Hematopoietic multipotent progenitor cell treated with erythropoietin and hydrocortisone succinate and interleukin-3 and kit ligand, for 8 days (in vitro differentiated cells): ENCODE measurements at regions not wholly inside any gene's neighbourhood (a gene's known extent, or its start where the extent isn't known, plus 50 kb on each side); places are given as distances from the start of the nearest gene placed in this dataset.
"Not testable (repeated sequence)": the region's sequence is repeated elsewhere in the genome, so short reads cannot be mapped to it uniquely, and the experiment has no call there.

ENCODE experiments used
- DNase-seq: peaks from one replicate; pipeline ENCODE4 v3.0.0-alpha.2; 2015

DNA sequence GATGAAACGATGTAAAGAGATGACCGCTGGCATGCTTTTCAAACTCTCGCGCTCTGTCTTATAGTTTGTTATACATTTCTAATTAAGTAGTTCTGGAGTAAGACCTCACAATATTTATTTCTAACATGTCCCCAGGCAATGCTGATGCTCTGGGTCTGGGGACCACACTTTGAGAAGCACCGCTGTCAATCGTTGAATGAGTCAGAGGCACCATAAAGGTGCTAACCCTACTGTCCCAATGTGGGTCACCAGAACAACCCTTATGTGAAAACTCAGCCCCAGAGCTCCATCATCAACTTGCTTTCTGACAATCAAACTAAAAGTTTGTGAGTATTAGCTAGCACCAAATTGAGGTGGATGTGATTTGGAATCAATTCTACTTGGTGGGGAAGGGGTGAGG is 284.1 kb upstream of the PRKCQ start:
- no peak for DNase-seq

DNA sequence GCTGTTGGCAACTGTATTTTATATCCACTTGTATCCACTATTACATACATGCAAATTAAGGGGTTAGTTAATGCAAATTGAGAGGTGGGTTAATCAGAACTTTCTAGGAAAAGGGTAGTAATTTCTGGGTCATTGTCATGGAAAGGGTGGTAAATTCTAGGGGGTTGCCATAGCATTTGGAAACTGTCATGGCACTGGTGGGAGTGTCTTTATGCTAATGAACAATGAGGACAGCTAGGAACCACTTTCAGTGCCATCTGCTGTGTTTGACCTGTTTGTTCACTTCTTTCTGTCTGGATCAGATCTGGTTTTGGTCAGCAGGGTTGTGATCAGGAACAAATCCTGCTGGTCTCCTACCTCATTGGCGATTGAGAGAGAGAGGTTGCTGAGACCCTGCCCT is 283.3 kb upstream of the PRKCQ start:
- DNase-seq: no peak

DNA sequence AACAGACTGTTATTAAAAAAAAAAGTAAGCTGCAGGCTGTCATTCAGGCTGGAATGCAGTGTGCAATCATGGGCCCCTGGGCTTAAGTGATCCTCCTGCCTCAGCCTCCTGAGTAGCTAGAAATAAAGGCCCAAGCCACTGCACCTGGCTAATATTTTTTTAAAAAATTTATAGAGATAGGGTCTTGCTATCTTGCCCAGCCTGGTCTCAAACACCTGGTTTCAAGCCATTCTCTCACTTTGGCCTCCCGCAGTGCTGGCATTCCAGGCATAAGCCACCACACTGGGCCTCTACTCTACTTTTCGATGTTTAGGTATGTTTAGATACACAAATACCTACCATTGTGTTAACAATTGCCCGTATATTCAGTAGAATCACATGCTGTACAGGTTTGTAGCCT is 270.4 kb upstream of the PRKCQ start:
- DNase-seq: no peak

DNA sequence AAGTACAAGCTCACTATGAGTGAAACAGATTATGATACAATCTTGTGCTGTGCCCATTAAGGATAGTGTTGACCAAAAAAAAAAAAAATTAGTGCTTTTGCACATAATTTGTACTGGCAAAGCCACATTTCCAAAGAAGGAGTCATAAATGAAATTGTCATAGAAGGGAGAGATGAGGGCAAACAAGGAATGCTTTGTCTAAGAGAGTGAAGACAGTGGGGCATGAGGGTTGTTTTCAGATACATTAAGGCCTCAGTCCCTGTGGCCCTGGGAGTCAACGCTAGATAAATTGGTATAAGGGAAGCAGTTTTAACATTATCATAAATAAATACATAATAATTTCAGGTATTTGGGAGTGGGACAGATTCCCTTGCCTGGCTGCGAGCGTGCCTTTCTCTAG is 267.5 kb upstream of the PRKCQ start:
- DNase-seq: no peak

DNA sequence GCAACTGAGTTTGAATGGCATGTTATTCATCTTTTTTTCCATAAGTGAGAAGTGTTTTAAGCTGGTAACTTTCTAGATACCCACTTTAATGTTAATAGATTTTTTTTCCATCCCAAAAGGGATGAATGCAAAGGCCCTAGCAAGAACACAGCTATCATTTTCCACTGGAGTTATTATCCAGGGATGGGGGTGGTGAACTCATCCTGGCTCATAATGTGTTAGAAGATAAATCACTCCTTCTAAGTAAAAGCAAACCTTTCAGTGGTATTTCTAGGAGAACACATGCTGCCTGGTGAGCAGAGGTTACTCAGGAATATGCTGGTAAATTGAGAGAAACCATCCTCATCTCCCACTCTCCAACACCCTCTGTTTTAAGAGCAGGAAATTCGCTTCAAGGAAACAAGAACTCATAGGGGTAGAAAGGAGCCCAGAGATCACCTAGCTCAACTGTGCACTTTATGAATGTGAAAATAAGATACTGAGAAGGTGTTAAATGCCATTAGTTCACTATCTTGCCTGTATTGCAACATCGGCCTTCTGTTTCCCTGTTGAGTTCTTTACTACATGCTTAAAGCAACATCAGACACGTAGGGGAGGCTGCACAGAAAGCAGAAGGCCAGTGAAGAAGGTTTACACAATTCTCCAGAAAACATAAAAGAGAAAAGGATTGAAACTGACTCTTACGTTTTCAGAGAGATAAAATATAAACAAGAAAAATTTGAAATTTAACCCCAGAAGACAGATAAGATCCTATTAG is 264.0 kb upstream of the PRKCQ start:
- DNase-seq: no peak

DNA sequence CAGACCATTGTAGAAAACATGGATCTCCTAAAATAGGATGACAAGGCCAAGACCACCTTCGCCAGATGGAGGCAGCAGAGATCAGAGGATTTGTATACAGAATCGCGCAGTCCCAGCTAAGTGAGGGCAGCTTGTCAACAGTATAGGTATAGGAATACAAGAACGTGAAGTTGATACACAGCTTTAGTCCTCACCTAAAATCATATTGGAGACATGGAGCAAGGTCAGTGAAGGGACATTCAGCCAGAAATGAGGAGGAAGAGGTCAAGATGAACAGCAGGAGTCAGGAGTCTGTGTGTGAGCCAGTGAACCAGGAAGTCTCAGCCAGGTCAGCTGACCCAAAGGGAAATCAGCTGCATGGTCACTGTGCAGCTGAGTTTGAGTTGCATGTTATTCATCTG is 263.4 kb upstream of the PRKCQ start:
- peak; percentile 38 for DNase-seq

DNA sequence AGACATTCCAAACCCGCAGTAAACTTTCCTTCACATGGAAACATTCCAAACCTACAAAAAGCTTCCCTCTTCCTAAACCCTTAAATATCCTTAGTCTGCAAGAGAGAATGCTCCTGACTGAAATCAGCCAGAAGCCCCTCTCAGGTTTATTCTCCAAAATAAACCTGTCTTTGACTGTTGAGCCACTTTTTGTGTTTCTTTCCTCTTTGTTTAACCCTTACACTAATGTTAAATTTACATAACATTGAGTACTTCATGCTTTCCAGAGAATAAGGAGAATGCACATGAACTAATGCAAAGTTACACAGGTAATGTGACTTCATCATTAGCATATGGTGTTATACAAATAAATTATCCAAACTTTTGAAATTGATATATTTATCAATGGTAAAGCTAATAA is 262.6 kb upstream of the PRKCQ start:
- no peak for DNase-seq

DNA sequence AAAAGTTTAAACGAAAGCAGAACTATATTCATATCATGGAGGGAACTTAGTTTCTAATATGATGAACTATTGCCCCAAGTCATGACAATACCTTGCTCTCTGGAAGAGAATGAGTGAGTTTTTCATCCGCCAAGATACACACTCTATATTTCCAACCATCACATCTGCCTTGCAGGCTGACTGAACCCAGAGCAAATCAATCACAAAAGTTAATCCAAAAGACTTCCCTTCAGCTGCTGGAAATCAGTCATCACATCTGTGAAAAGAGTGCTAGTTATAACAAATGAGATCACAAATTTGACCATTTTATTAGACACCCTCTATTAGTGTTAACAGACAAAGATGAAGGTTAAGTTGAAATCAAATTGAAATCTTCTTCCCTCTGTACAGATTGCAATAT is 261.7 kb upstream of the PRKCQ start:
- no peak for DNase-seq

DNA sequence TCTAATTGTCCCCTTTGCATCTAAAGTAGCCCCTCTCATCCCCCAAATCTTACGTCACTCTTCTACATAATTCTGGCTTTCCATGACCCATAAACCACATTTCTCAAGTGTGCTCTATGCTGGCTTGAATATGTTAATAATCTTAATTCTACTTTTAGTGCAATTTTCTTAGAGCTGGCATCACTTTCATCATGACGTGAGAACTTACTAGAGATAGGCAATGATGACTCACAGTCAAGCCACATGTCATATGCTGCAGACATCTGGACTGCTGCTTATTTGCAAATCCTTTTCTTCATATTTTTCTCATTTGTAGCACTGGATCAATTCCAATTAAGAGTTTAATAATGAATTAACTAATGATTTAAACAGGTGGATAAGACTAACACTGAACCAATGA is 260.7 kb upstream of the PRKCQ start:
- no peak for DNase-seq

DNA sequence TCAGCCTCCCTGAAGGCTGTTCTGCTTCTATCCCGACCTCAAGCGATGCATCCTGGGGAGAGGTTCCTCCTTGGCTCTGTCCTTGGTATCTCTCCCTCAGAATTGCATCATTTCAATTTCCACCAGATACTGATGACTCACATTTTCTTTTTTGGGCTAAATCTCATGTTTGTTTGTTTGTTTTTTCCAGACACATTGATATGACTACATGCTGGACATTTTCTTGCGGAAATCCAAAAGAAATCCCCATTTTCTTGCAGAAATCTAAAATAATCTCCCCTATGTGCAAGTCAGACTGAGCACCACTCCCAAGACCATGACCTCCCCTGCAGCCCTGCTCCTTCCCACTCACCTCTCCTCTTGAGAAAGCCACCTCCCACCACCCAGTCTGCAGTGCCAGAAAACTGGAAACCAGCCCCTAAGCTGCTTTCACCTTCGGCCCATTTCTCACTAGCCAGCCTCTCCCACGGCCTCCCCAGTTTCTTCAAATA is 260.2 kb upstream of the PRKCQ start:
- DNase-seq: no peak

DNA sequence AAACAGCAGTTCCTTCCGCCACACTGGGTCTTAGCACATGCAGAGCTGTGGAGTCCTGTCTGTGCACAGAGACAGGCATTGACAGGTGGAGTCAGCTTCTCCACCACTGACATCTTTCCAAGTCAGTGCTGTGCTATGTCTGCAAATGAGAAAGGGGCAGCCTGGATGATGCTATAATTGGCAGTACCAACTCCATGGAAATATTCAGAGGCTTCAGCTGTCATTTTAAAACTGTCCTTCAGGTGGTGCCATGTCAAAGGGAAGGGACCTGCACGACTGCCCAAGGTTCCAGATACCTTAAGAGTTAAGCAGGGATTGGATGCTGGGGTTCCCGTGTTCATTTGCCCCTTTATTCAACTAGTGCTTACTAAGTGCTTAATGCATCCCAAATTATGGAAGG is 258.0 kb upstream of the PRKCQ start:
- DNase-seq: peak; percentile 29

DNA sequence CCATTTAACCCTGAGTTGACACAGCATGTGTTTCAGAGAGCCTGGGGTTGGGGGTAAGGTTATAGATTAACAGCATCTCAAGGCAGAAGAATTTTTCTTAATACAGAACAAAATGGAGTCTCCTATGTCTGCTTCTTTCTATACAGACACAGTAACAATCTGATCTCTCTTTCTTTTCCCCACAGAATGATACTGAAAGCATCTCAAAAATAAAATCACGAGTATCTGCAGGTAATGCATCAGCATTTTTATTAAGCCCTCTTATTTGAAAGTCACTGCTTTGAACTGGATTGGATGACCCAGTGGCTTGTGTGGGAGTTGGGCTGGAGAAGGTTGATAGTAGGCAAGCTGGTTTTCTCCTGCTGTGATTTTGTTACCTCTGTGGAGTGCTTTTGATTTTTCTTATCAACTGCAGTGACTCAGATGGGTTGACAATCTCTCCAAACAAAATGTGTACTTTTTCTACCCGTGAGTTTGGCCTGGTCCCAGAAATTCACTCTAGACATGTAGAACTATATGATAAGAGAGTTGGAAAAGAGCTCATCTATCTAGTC is 253.5 kb upstream of the PRKCQ start:
- DNase-seq: no peak

DNA sequence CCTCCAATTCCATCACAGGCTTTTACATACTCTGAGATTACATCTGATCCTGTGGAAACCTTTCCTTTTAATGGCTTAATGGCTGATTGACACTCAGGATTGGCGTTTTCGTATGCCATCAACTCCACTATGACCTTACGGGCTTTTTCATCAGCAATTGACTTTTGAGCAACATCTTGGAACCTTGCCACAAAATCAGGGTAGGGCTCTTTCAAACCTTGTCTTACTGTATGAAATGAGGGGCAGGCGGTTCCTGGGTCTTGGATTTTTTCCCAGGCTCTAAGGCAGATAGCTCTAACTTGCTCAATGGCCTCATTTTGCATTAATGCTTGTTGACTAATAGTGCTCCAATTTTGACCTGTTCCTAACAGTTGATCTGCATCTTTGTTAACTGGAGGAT is 250.9 kb upstream of the PRKCQ start:
- not testable (repeated sequence) for DNase-seq

DNA sequence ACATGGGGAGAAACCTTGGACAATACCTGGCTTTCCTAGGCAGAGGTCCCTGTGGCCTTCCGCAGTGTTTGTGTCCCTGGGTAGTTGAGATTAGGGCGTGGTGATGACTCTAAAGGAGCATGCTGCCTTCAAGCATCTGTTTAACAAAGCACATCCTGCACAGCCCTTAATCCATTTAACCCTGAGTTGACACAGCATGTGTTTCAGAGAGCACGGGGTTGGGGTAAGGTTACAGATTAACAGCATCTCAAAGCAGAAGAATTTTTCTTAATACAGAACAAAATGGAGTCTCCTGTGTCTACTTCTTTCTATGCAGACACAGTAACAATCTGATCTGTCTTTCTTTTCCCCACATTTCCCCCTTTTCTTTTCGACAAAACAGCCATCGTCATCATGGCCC is 244.7 kb upstream of the PRKCQ start:
- not testable (repeated sequence) for DNase-seq

DNA sequence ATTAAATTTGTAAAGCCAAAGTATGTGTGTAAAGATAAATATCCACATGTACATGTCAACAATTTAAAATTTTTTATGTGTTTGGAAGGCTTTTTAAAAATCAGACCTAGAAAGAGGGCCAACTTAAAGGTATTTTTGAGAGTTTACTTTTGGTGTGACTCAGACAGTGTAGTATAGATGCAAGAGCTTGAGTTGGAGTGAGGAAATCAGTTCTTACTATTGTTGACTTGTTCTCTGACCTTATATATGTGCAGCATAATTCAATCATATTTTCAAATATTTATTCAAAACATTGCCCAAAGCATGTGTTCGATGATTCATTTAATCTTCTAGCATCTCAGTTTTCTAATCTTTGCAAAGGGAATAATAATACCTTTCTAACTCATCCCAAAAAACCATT is 243.7 kb upstream of the PRKCQ start:
- no peak for DNase-seq

DNA sequence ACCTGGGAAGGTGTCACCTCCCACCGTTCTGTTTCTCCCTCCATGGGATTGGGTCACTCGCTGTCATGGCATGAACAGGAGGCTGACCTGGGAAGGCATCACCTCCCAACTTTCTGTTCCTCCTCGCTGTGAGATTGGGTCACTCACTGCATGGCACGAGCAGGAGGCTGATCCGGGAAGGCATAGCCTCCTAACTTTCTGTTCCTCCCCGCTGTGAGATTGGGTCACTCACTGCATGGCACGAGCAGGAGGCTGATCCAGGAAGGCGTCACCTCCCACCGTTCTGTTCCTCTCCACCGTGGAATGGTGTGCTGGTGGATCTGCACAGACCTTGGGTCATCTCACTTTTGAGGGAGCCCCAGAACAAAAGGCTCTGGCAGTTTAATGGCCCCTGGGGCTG is 239.2 kb upstream of the PRKCQ start:
- DNase-seq: no peak

DNA sequence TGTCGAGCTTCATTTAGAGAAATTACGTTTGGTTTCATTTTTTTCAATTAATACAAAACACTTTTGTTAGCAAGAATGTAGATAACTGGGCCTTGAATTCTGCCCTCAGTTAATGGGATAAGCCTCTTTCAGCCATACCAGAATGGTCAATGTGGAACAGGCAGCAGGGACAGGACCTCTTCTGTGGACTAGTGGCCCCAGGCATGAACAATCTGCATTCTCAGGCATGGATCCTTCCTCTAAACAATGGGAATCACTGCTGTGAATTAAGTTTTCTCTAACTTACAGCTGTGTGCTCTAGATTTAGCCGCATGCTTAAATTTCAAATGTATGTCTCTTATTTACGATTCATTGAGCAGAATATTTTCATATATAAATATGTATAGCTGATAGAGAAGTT is 237.7 kb upstream of the PRKCQ start:
- no peak for DNase-seq

DNA sequence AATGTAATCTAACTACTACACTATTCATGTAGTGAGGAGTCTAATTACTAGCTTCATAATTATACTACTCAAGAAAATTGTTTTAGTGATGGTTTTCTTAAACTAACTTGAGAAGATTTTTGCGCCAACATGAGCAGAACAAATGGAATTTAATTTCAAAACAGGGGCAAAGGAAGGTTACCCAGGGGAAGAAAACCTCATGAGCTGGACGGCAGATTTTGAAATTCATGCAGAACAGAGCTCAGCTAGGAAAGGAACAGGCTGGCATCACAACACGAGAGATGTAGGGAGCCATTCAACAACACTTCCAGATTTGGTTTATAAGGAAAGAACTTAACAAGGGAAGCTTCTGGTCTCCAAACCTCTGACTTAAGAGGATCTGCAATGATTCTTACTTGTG is 235.3 kb upstream of the PRKCQ start:
- no peak for DNase-seq

DNA sequence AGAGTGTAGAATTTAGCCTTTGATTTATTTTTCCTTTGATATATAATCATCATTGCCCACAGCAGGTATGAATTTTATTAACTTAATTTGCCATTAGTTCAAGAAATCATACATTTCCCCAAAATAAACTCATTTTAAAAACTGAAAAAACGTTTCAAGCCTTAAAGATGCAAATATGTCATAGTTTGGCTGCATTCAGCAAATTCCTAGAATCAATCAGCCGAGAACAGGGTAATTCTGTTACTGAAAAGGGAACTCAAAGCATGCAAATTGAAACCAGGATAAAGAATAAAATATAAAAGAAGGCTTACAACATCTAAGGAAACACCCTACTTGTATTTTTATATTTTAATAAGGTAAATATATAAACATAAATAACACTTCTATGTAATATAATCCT is 233.8 kb upstream of the PRKCQ start:
- no peak for DNase-seq

DNA sequence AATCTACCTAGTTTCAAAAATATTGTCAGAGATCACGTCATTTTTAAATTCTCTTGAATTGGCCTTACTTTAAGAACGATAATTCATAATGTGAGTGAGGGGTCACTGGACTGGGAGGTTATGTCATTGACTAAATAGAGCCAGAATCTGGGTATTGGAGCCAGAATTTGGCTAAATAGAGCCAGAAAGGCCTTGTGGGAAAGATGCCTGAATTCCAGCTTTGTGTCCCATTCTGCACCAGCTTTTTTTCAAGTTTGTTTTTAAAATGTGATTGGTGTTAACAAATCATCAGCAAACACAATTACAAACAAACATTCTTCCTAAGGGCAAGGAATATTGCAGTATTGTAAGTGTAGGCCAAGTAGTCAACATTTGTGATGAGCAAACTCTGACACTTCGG is 233.2 kb upstream of the PRKCQ start:
- DNase-seq: no peak

DNA sequence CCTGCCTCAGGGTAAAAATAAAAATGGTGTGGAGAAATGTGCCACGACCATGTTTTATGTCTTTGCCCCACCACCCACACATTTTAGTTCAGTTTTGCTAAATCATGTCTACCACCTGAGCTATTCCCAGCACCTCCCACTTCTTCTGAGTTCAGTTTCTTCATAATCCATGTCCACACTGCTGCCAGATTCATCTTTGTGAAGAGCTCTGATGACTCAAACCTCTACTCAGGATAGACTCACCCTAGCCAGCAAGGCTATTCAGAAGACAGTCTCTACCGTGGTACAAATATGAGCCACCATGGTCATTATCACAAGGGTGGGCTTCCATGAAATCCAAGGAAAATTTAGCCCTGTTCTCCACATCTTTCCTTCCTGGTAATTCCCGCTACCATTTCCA is 231.1 kb upstream of the PRKCQ start:
- DNase-seq: no peak

DNA sequence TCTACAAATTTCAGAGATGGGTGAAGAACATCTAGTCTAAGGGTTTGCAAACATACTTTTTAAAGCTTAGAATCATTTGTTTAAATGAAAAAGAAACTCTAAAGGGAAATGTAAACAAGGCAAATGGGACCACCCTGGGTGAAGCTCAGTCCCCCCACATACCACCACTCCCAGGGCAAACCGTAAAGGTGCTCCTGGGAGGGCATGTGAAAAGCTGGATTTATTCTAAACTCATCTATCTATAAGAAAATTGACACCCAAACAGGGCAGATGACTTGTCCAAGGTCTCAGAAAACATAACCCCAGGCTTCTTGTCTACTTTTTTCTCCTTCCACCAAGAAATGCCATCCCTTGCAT is 223.3 kb upstream of the PRKCQ start:
- DNase-seq: no peak

DNA sequence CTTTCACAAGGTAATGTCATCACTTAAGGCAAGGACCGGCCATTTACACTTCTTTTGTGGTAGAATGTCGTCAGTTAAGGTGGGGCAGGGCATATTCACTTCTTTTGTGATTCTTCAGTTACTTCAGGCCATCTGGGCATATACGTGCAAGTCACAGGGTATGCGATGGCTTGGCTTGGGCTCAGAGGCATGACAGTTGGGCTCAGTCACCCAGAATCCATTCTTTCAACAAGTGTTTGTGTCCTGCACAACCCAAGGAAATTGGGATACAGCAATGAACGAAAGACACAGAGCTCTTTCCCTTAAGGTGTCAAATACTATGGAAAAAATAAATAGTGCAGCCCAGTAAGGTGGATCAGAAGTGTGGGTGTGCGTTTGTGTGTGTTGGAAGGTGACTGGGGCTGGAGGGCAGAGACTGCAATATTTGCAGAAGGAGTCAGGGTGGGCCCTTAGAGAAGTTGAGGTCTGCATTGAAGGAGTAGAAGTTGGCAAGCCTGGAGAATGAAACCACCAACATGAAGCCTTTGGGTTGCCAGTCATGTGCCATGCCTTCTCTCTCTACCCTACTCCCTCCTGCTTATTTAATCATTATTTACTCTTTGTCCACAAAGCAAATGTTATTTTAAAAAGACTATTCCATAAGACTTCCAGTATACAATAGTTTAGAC is 222.8 kb upstream of the PRKCQ start:
- DNase-seq: no peak

DNA sequence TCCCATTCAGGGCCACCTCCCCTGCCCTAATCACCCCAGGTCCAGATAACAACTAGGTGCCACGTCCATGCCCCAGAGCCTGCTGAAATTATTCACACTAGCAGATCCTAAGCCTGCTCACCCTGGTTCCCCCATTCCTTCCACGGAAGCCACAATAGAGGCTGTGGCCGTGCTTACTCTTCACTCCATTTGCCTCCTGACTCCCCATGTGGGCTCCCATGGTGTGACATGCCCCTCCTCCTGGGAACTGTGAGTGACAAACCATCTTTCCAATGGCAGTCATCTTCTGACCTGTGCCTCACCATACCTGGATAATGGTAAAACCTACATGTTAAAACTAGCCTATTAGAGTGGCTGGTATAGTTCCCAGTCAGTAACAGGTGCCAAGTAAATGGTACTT is 216.2 kb upstream of the PRKCQ start:
- DNase-seq: no peak

DNA sequence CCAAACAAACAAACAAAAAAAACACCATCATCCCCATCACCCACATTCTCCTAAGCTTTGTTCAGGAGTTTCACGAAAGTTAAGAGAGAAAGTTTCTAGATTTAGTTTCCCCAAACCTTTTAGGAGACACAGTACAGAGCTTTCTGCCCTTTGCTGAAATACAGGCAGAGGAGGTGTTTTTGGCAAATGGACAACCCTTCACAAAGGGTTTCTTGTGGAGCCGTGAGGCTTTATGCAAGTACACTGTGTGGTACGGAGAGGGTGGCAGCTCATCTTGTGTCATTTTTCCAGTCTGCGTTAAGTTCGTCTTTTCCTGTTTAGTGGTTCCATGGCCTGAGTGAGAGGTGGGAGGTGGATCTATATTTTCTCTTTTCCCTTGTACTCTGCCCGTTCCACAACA is 215.5 kb upstream of the PRKCQ start:
- no peak for DNase-seq
